Lung (tissue), 11 donors: ENCODE measurements at regions not wholly inside any gene's neighbourhood (a gene's known extent, or its start where the extent isn't known, plus 50 kb on each side); places are given as distances from the start of the nearest gene placed in this dataset.

Experiments
- ATAC-seq: fragments of 200-7000 bp; cut with Tn5 transposase; one replicate; pipeline ENCODE4 v1.9.1; 2020; ENCODE audit warnings: moderate number of reproducible peaks; ENCODE audit not compliant: insufficient read depth, low FRiP score
- DNase-seq, 3 donors: peaks; one replicate each; pipeline ENCODE4 v3.0.0-alpha.2; 2013 to 2017
- H3K27ac ChIP-seq, 2 donors: one replicate each; pipeline ENCODE4 v1.5.1; 2013; ENCODE audit warnings: mild to moderate bottlenecking in 2 of 2, moderate library complexity in 2 of 2, control low read depth in 1 of 2, inconsistent platforms in 1 of 2, low read depth in 1 of 2, low read length in 1 of 2
- H3K27me3 ChIP-seq, 3 donors: one replicate each; pipeline ENCODE4 v1.5.1; 2013; ENCODE audit warnings: low read length in 2 of 3; ENCODE audit not compliant: control insufficient read depth in 3 of 3, insufficient read depth in 3 of 3
- H3K36me3 ChIP-seq, 4 donors: one replicate each; pipeline ENCODE4 v1.5.1; 2013; ENCODE audit warnings: low read length in 4 of 4, mild to moderate bottlenecking in 1 of 4, moderate library complexity in 1 of 4; ENCODE audit not compliant: control insufficient read depth in 4 of 4, insufficient read depth in 4 of 4
- H3K4me1 ChIP-seq, 5 donors: one replicate each; pipeline ENCODE4 v1.5.1; 2013; ENCODE audit warnings: low read length in 5 of 5, mild to moderate bottlenecking in 2 of 5, moderate library complexity in 1 of 5; ENCODE audit not compliant: control insufficient read depth in 5 of 5, insufficient read depth in 5 of 5
- H3K4me3 ChIP-seq: one replicate; pipeline ENCODE4 v1.5.1; 2013; ENCODE audit warnings: mild to moderate bottlenecking, control low read depth, moderate library complexity
- H3K9ac ChIP-seq, 2 donors: one replicate each; pipeline ENCODE4 v1.5.1; 2013; ENCODE audit warnings: low read length in 2 of 2, control low read depth in 1 of 2; ENCODE audit not compliant: insufficient read depth in 1 of 2
- H3K9me3 ChIP-seq, 4 donors: one replicate each; pipeline ENCODE4 v1.5.1; 2013; ENCODE audit warnings: low read length in 3 of 4, mild to moderate bottlenecking in 1 of 4, moderate library complexity in 1 of 4; ENCODE audit not compliant: control insufficient read depth in 4 of 4, insufficient read depth in 3 of 4
- CTCF ChIP-seq: IDR thresholded peaks from 2 replicates; pipeline ENCODE4 v1.5.1; 2012; ENCODE audit warnings: mild to moderate bottlenecking; ENCODE audit errors: control extremely low read depth, extremely low read depth
- WGBS, 2 donors: extraction: QIAGEN DNeasy Blood & Tissue Kit; methylation state at CpG; one replicate each; pipeline ENCODE4 v1.1.7; 2013; 5-methylcytosine and 5-hydroxymethylcytosine counted together
- donor health status: control.
- donor health status: control.
- donor health status: Bipolar disorder and iron deficiency.
- donor health status: healthy.
- donor health status: DM: yes; HTN: yes; CAD: no.

- Histone ChIP-seq H3K4me3 (no peak overlapping the region), H3K9ac (no peak overlapping the region), H3K27ac (no peak overlapping the region), H3K36me3 (no peaks in the 10 kb centered on the region), H3K27me3 (no peaks in the 10 kb centered on the region), H3K9me3 (no peaks in the 10 kb centered on the region), H3K4me1 (peaks cover 0 to 10% (median 1%) of the 10 kb centered on the region in 5 donors)
- WGBS, 2 donors: 59 to 66% methylated on average over 5 of the region's 5 CpGs
- DNase-seq (no peak), ATAC-seq (no peak)
- no peak for TF ChIP-seq CTCF
Observed at GRCh38 chr17:37827905-37828650, 83.2 kb upstream of the HNF1B start.

- no peaks in the 10 kb centered on the region for H3K27me3 ChIP-seq
- H3K27ac ChIP-seq: no peak overlapping the region
- ATAC-seq (peak; percentile 34), DNase-seq (peak; percentile 23 to 78 (median 61))
- no peak overlapping the region for H3K4me3 ChIP-seq
- H3K36me3 ChIP-seq: no peaks in the 10 kb centered on the region
- no peak for TF ChIP-seq CTCF
- peaks cover 0 to 10% (median 1%) of the 10 kb centered on the region in 5 donors for H3K4me1 ChIP-seq
- WGBS, 2 donors: 39 to 61% methylated on average over 4 of the region's 4 CpGs
- H3K9me3 ChIP-seq: no peaks in the 10 kb centered on the region
- no peak overlapping the region for H3K9ac ChIP-seq
Observed at GRCh38 chr17:37826497-37827430, 81.9 kb upstream of the HNF1B start.

GRCh38 chr17:37825851-37826250 lies 81.0 kb upstream of the HNF1B start:
- ATAC-seq: no peak
- no peaks in the 10 kb centered on the region for H3K9me3 ChIP-seq
- DNase-seq: no peak

More at GRCh38 chr17:37825851-37826250, 81.0 kb upstream of the HNF1B start:
- H3K27ac ChIP-seq: no peak overlapping the region
- H3K9ac ChIP-seq: no peak overlapping the region
- H3K27me3 ChIP-seq: no peaks in the 10 kb centered on the region
- no peak overlapping the region for H3K4me3 ChIP-seq
- no peak for TF ChIP-seq CTCF
- 93 to 95% methylated on average over 2 of the region's 2 CpGs for WGBS, 2 donors
- no peaks in the 10 kb centered on the region for H3K36me3 ChIP-seq
- H3K4me1 ChIP-seq: peaks cover 0 to 10% (median 1%) of the 10 kb centered on the region in 5 donors
